T47D (cell line): ENCODE measurements at regions not wholly inside any gene's neighbourhood (a gene's known extent, or its start where the extent isn't known, plus 50 kb on each side); places are given as distances from the start of the nearest gene placed in this dataset.
"Not testable (repeated sequence)": the region's sequence is repeated elsewhere in the genome, so short reads cannot be mapped to it uniquely, and the experiment has no call there.

Source experiments
- DNase-seq, 2 experiments: peaks; one replicate each; pipeline versions ENCODE4 v3.0.0 to v3.0.0-alpha.2; 2011 to 2012; ENCODE audit warnings: low read depth in 1 of 2, low spot score in 1 of 2
- JUND ChIP-seq: IDR thresholded peaks from 2 replicates; pipeline ENCODE4 v1.6.1; 2012; ENCODE audit warnings: low read depth
- in situ Hi-C: cut with HindIII; loops from 2 replicates; pipeline ENCODE4 v1.10.0; 2016; ENCODE audit warnings: low sequenced_read_pairs, low pct_unique_long_range_greater_than_20kb

GRCh38 chrX:138908577-138908976 lies 197.1 kb upstream of the FGF13 start:
- in situ Hi-C loops: no loop called here

GRCh38 chrX:138897621-138898492 lies 186.3 kb upstream of the FGF13 start:
- no peak for DNase-seq
- no peak for TF ChIP-seq JUND
- in situ Hi-C loops: no loop called here

More at GRCh38 chrX:138908577-138908976, 197.1 kb upstream of the FGF13 start:
- DNase-seq: no peak
- no peak for TF ChIP-seq JUND

GRCh38 chrX:138890491-138890890 lies 179.0 kb upstream of the FGF13 start:
- DNase-seq: no peak
- TF ChIP-seq JUND: no peak
- in situ Hi-C loops: no loop called here

- in situ Hi-C loops: no loop called here
- TF ChIP-seq JUND: no peak
- DNase-seq: no peak
Observed at GRCh38 chrX:138889149-138889548, 177.6 kb upstream of the FGF13 start.

GRCh38 chrX:138886769-138887168 lies 175.3 kb upstream of the FGF13 start:
- TF ChIP-seq JUND: no peak
- in situ Hi-C loops: no loop called here
- DNase-seq: peak in 1 of 2 experiments; percentile 44

- TF ChIP-seq JUND: no peak
- in situ Hi-C loops: no loop called here
- DNase-seq: no peak
Observed at GRCh38 chrX:138885886-138886285, 174.4 kb upstream of the FGF13 start.

- DNase-seq, in situ Hi-C loops: not testable (repeated sequence)
Observed at GRCh38 chrX:138880293-138880692, 168.8 kb upstream of the FGF13 start.

- no peak for DNase-seq
- no peak for TF ChIP-seq JUND
Observed at GRCh38 chrX:138877746-138878145, 166.2 kb upstream of the FGF13 start.

GRCh38 chrX:138875472-138875871 lies 164.0 kb upstream of the FGF13 start:
- in situ Hi-C loops: no loop called here

More at GRCh38 chrX:138877746-138878145, 166.2 kb upstream of the FGF13 start:
- in situ Hi-C loops: no loop called here

GRCh38 chrX:138874271-138874935 lies 162.9 kb upstream of the FGF13 start:
- TF ChIP-seq JUND: no peak
- DNase-seq: no peak
- in situ Hi-C loops: no loop called here

More at GRCh38 chrX:138875472-138875871, 164.0 kb upstream of the FGF13 start:
- no peak for DNase-seq
- no peak for TF ChIP-seq JUND

- DNase-seq, in situ Hi-C loops: not testable (repeated sequence)
Observed at GRCh38 chrX:138873640-138874039, 162.1 kb upstream of the FGF13 start.

- in situ Hi-C loops: no loop called here
- no peak for TF ChIP-seq JUND
- DNase-seq: no peak
Observed at GRCh38 chrX:138872537-138872936, 161.0 kb upstream of the FGF13 start.

- DNase-seq: no peak
- TF ChIP-seq JUND: no peak
- in situ Hi-C loops: no loop called here
Observed at GRCh38 chrX:138871739-138872138, 160.2 kb upstream of the FGF13 start.
